ENCODE measurements at regions not wholly inside any gene's neighbourhood (a gene's known extent, or its start where the extent isn't known, plus 50 kb on each side); places are given as distances from the start of the nearest gene placed in this dataset.
"Not testable (repeated sequence)": the region's sequence is repeated elsewhere in the genome, so short reads cannot be mapped to it uniquely, and the experiment has no call there.

DNA sequence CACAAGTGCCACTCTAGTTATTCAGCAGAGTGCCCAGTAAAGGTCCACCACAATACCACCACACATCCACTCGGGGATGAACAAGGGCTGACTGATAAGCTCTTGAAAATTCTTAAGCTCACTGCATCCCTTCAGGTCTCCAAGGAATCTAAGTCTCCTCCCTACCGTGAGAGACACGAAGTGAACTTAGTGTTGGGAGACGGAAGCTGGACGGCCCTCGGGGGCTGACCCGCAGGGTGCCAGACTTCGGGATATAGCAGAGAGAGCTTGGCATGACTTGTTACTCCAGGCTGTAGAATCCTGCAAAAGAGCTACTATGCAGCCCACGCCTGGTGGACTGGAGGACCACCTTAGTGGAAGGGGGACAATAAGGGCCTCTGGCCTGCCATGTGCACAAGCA is 75.1 kb downstream of the LYZL1 start:
- CTCF ChIA-PET; ATAC-seq; H3K36me3 Mint-ChIP-seq; DNase-seq (ENCODE audit: low spot score); H3K4me3 Mint-ChIP-seq; H3K27me3 Mint-ChIP-seq (ENCODE audit: low read depth); POLR2A ChIA-PET; H3K4me1 Mint-ChIP-seq; H3K27ac Mint-ChIP-seq: not testable (repeated sequence)
- H3K9me3 Mint-ChIP-seq = peaks cover 15% of the 10 kb centered on the region

DNA sequence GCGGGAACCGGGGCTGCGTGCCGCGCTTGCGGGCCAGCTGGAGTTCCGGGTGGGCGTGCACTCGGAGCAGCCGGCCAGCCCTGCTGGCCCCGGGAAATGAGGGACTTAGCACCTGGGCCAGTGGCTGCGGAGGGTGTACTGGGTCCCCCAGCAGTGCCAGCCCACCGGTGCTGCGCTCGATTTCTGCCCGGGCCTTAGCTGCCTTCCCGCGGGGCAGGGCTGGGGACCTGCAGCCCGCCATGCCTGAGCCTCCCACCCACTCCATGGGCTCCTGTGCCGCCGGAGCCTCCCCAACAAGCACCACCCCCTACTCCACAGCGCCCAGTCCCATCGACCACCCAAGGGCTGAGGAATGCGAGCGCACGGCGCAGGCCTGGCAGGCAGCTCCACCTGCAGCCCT is 77.3 kb downstream of the LYZL1 start:
- not testable (repeated sequence) for H3K27ac Mint-ChIP-seq

GRCh38 chr10:29369419-29369818 is 80.5 kb downstream of the LYZL1 start:
- H3K9me3 Mint-ChIP-seq = peaks cover 15% of the 10 kb centered on the region
- no peaks in the 10 kb centered on the region for H3K4me1 Mint-ChIP-seq
- POLR2A ChIA-PET = no interaction called here
- ATAC-seq = no peak
- H3K4me3 Mint-ChIP-seq = no peak overlapping the region
- DNase-seq (ENCODE audit: low spot score) = no peak
- H3K27me3 Mint-ChIP-seq (ENCODE audit: low read depth) = peaks cover 3% of the 10 kb centered on the region; the same call in 1 of the 2 replicates
- H3K27ac Mint-ChIP-seq = no peak overlapping the region
- TF ChIP-seq CREB1 (CRISPR knock-in tag; IDR thresholded peaks at IDR 0.05) = no peak
- no peak for TF ChIP-seq NR1H2 (CRISPR knock-in tag; IDR thresholded peaks at IDR 0.05)
- H3K36me3 Mint-ChIP-seq = peaks cover 5% of the 10 kb centered on the region
- CTCF ChIA-PET = interaction anchor here (1.1 kb wide), 1 partner anchor 378 kb away, joined by 3 read pairs; no protein-coding TSS in a partner anchor

More for the DNA sequence above, 77.3 kb downstream of the LYZL1 start:
- H3K4me3 Mint-ChIP-seq; CTCF ChIA-PET; H3K4me1 Mint-ChIP-seq; H3K27me3 Mint-ChIP-seq (ENCODE audit: low read depth); DNase-seq (ENCODE audit: low spot score); ATAC-seq; H3K36me3 Mint-ChIP-seq: not testable (repeated sequence)
- H3K9me3 Mint-ChIP-seq = peaks cover 15% of the 10 kb centered on the region
- POLR2A ChIA-PET = interaction anchor here (0.6 kb wide), 1 partner anchor 245 kb away, joined by 4 read pairs; no protein-coding TSS in a partner anchor

DNA sequence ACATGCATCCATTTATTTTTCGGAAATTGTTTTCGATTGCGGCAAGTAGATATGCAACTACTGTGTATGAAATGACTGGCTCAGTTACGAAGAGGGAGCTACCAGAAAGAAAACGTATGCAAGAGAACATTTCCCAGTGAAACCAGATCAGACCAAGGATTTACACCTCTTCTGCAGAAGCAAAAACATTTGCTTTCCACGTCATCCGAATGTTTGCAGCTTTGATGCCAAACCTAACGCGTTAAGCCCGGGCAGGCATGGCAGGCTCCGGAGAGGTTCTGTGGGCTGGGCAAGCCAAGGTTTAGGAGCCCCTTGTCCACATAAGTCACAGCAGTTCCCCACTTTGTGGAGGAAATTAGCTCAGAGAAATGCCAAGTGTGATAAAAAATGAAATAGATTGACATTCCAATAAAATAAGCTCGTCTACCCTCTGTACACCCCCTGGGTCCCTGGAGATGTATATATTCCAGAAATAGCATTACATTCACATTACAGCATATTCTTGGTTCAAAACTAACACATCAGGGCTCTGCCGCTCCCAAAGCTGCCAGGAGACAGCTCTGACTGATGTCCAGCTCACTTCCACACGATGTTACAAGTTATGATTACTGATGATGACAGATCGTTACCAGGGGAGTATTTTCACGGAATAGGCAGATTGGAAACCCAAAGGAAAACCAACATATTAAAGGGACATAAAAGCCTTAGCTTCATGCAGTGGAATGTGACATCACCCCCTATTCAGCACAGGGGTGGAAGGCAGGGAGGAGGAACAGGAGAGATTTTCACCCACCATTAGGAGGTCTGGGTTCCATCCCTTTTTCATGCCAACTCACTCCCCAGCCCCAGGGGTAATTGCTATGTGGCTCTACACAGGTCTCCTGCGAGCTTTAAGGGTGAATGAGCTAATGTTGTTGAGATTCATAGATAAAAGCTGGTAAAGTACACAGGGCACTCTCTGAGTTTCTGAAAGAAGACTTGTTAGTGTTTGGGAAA is 81.5 kb downstream of the LYZL1 start:
- no peak for DNase-seq (ENCODE audit: low spot score)
- H3K4me3 Mint-ChIP-seq = no peak overlapping the region
- ATAC-seq = no peak
- peaks cover 3% of the 10 kb centered on the region; the same call in 1 of the 2 replicates for H3K27me3 Mint-ChIP-seq (ENCODE audit: low read depth)
- no peaks in the 10 kb centered on the region for H3K4me1 Mint-ChIP-seq
- H3K9me3 Mint-ChIP-seq = peaks cover 14% of the 10 kb centered on the region
- POLR2A ChIA-PET = no interaction called here
- H3K27ac Mint-ChIP-seq = no peak overlapping the region
- peaks cover 4% of the 10 kb centered on the region for H3K36me3 Mint-ChIP-seq
- CTCF ChIA-PET = interaction anchor here (1.1 kb wide), 1 partner anchor 379 kb away, joined by 3 read pairs; no protein-coding TSS in a partner anchor
- TF ChIP-seq ZNF263 (CRISPR knock-in tag; IDR thresholded peaks at IDR 0.05; ENCODE audit: low read depth) (no peak), ERG (CRISPR knock-in tag; IDR thresholded peaks at IDR 0.05) (no peak), ZNF671 (CRISPR knock-in tag; IDR thresholded peaks at IDR 0.05) (no peak), ELF4 (CRISPR knock-in tag; IDR thresholded peaks at IDR 0.05; ENCODE audit: low read depth) (no peak), FOXK1 (CRISPR knock-in tag; IDR thresholded peaks at IDR 0.05) (no peak), ATF3 (CRISPR knock-in tag; conservative IDR thresholded peaks at IDR 0.05) (no peak), MAX (CRISPR knock-in tag; IDR thresholded peaks at IDR 0.05) (no peak), RORB (CRISPR knock-in tag; IDR thresholded peaks at IDR 0.05) (no peak), AFF4 (CRISPR knock-in tag; IDR thresholded peaks at IDR 0.05; ENCODE audit: borderline replicate concordance) (no peak), AR (CRISPR knock-in tag; IDR thresholded peaks at IDR 0.05) (no peak)
- TF ChIP-seq, protein P1, sequence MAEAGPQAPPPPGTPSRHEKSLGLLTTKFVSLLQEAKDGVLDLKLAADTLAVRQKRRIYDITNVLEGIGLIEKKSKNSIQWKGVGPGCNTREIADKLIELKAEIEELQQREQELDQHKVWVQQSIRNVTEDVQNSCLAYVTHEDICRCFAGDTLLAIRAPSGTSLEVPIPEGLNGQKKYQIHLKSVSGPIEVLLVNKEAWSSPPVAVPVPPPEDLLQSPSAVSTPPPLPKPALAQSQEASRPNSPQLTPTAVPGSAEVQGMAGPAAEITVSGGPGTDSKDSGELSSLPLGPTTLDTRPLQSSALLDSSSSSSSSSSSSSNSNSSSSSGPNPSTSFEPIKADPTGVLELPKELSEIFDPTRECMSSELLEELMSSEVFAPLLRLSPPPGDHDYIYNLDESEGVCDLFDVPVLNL (CRISPR knock-in tag; IDR thresholded peaks at IDR 0.05; ENCODE audit: borderline replicate concordance, low read depth) = no peak
- TF ChIP-seq, protein P2, sequence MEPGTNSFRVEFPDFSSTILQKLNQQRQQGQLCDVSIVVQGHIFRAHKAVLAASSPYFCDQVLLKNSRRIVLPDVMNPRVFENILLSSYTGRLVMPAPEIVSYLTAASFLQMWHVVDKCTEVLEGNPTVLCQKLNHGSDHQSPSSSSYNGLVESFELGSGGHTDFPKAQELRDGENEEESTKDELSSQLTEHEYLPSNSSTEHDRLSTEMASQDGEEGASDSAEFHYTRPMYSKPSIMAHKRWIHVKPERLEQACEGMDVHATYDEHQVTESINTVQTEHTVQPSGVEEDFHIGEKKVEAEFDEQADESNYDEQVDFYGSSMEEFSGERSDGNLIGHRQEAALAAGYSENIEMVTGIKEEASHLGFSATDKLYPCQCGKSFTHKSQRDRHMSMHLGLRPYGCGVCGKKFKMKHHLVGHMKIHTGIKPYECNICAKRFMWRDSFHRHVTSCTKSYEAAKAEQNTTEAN (CRISPR knock-in tag; IDR thresholded peaks at IDR 0.05) = no peak

Data from WTC11 (cell line).